Suprapubic skin (tissue), 4 donors: ENCODE measurements at regions not wholly inside any gene's neighbourhood (a gene's known extent, or its start where the extent isn't known, plus 50 kb on each side); places are given as distances from the start of the nearest gene placed in this dataset.

Source experiments
- POLR2A ChIP-seq, 2 donors: fragments of 450-650 bp; IDR thresholded peaks; one replicate each; pipeline ENCODE4 v1.6.1; 2017; ENCODE audit warnings: antibody characterized with exemption in 2 of 2, mild to moderate bottlenecking in 2 of 2, moderate library complexity in 2 of 2
- POLR2AphosphoS5 ChIP-seq, 3 donors: sonication (generic); formaldehyde crosslinking; IDR thresholded peaks; one replicate each; pipeline ENCODE4 v1.6.1; 2017; ENCODE audit warnings: antibody characterized with exemption in 3 of 3
- TF ChIP-seq, protein P1 (sequence below), 2 donors: fragments of 200-600 bp in 1 of 2; fragments of 450-650 bp in 1 of 2; sonication (generic) in 1 of 2; IDR thresholded peaks; one replicate each; pipeline ENCODE4 v1.5.1; 2016 to 2019; ENCODE audit warnings: antibody characterized with exemption in 2 of 2, mild to moderate bottlenecking in 1 of 2, moderate library complexity in 1 of 2

- TF ChIP-seq, protein P1, sequence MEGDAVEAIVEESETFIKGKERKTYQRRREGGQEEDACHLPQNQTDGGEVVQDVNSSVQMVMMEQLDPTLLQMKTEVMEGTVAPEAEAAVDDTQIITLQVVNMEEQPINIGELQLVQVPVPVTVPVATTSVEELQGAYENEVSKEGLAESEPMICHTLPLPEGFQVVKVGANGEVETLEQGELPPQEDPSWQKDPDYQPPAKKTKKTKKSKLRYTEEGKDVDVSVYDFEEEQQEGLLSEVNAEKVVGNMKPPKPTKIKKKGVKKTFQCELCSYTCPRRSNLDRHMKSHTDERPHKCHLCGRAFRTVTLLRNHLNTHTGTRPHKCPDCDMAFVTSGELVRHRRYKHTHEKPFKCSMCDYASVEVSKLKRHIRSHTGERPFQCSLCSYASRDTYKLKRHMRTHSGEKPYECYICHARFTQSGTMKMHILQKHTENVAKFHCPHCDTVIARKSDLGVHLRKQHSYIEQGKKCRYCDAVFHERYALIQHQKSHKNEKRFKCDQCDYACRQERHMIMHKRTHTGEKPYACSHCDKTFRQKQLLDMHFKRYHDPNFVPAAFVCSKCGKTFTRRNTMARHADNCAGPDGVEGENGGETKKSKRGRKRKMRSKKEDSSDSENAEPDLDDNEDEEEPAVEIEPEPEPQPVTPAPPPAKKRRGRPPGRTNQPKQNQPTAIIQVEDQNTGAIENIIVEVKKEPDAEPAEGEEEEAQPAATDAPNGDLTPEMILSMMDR (IDR thresholded peaks at IDR 0.05) = no peak
- no peak for TF ChIP-seq POLR2AphosphoS5 (IDR thresholded peaks at IDR 0.05)
- TF ChIP-seq POLR2A (IDR thresholded peaks at IDR 0.05) = no peak
Measured at GRCh38 chr21:23664193-23664694, 1943.0 kb downstream of the MRPL39 start.
